Lower lobe of right lung (tissue), 2 donors: ENCODE measurements at regions not wholly inside any gene's neighbourhood (a gene's known extent, or its start where the extent isn't known, plus 50 kb on each side); places are given as distances from the start of the nearest gene placed in this dataset.

Experiments
- ATAC-seq, 2 donors: fragments of 200-7000 bp; cut with Tn5 transposase; one replicate each; pipeline ENCODE4 v1.9.1; 2020 to 2022; ENCODE audit warnings: mild to moderate bottlenecking in 2 of 2, moderate library complexity in 2 of 2
- DNase-seq: peaks from one replicate; pipeline ENCODE4 v3.0.0-alpha.2; 2020
- H3K27ac ChIP-seq: fragments of 200-600 bp; one replicate; pipeline ENCODE4 v1.8.0; 2022
- H3K27me3 ChIP-seq: fragments of 200-600 bp; one replicate; pipeline ENCODE4 v1.8.0; 2022; ENCODE audit warnings: low read depth
- H3K36me3 ChIP-seq: fragments of 200-600 bp; one replicate; pipeline ENCODE4 v1.8.0; 2022; ENCODE audit warnings: mild to moderate bottlenecking
- H3K4me1 ChIP-seq: fragments of 200-600 bp; one replicate; pipeline ENCODE4 v1.8.0; 2022
- H3K4me3 ChIP-seq: fragments of 200-600 bp; one replicate; pipeline ENCODE4 v1.8.0; 2022; ENCODE audit warnings: mild to moderate bottlenecking
- H3K9me3 ChIP-seq: fragments of 200-600 bp; one replicate; pipeline ENCODE4 v1.8.0; 2022
- intact Hi-C: fragments of 100-400 bp; cut with DNase I; formaldehyde crosslinking; loops from one replicate; pipeline ENCODE4 v1.11.0; 2022
- TF ChIP-seq, protein P1 (sequence below): fragments of 200-600 bp; IDR thresholded peaks from one replicate; pipeline ENCODE4 v1.8.0; 2022; ENCODE audit warnings: antibody characterized with exemption, mild to moderate bottlenecking
- donor health status: DM: no; HTN: yes; CAD: no; lungs with severe emphysema.

DNA sequence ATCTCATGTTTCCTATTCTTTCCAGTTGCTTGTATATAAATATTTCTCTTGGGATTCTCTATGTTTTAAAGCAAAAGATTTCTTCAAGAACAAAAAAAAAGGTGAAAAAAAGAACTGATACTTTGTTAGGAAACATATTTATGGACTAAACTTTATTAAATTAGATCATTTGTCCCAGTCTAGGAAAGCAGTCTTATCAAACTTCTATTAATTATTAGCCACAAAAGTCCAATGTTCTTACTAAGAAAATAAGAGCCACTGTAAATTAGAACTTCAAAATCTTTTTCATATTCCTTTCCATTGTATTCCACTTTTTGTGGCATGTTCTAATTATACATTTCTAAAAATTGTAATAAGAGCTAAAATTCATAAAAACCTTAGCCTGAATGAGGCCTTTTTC is 175.2 kb downstream of the TYW3 start:
- no peaks in the 10 kb centered on the region for H3K27me3 ChIP-seq
- intact Hi-C loops: no loop called here
- H3K4me3 ChIP-seq: no peak overlapping the region
- ATAC-seq (no peak), DNase-seq (no peak)
- no peaks in the 10 kb centered on the region for H3K9me3 ChIP-seq
- no peak overlapping the region for H3K27ac ChIP-seq
- no peaks in the 10 kb centered on the region for H3K4me1 ChIP-seq
- TF ChIP-seq, protein P1, sequence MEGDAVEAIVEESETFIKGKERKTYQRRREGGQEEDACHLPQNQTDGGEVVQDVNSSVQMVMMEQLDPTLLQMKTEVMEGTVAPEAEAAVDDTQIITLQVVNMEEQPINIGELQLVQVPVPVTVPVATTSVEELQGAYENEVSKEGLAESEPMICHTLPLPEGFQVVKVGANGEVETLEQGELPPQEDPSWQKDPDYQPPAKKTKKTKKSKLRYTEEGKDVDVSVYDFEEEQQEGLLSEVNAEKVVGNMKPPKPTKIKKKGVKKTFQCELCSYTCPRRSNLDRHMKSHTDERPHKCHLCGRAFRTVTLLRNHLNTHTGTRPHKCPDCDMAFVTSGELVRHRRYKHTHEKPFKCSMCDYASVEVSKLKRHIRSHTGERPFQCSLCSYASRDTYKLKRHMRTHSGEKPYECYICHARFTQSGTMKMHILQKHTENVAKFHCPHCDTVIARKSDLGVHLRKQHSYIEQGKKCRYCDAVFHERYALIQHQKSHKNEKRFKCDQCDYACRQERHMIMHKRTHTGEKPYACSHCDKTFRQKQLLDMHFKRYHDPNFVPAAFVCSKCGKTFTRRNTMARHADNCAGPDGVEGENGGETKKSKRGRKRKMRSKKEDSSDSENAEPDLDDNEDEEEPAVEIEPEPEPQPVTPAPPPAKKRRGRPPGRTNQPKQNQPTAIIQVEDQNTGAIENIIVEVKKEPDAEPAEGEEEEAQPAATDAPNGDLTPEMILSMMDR: no peak
- no peaks in the 10 kb centered on the region for H3K36me3 ChIP-seq

DNA sequence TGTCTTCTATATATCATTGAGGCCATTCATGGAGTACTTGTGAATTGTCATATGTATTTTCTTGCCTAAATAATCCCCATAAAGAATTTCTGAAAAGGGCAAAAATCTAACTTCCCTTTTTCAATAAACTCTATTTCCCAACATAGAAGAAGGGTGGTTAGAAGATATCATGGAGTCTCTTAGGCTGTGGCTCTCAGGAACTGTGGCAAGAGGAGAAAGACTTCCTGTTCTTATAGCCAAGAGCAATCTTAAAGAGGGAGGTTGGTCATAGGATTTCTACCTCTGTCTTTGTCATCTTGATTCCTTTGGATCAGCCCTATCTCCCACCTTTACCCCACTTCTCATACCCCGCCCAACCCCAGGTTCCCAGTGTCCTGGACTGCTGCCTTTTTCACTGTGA is 175.8 kb downstream of the TYW3 start:
- Histone ChIP-seq H3K9me3 (no peaks in the 10 kb centered on the region), H3K27ac (no peak overlapping the region), H3K27me3 (no peaks in the 10 kb centered on the region), H3K4me1 (no peaks in the 10 kb centered on the region), H3K36me3 (no peaks in the 10 kb centered on the region), H3K4me3 (no peak overlapping the region)
- ATAC-seq (no peak), DNase-seq (no peak)
- intact Hi-C loops: no loop called here
- TF ChIP-seq, protein P1: no peak

DNA sequence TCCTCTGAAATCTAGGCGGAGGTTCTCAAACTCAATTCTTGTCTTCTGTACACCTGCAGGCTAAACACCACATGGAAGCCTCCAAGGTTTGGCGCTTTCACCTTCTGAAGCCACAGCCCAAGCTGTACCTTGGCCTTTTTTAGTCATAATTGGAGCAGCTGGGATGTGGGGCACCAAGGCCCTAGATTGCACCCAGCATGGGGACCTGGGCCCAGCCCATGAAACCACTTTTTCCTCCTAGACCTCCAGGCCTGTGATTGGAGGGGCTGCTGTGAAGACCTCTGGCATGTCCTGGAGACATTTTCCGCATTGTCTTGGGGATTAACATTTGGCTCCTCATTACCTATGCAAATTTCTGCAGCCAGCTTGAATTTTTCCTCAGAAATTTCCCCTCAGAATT is 181.0 kb downstream of the TYW3 start:
- intact Hi-C loops: no loop called here
- no peak overlapping the region for H3K4me3 ChIP-seq
- H3K27ac ChIP-seq: no peak overlapping the region
- H3K27me3 ChIP-seq: no peaks in the 10 kb centered on the region
- H3K4me1 ChIP-seq: no peaks in the 10 kb centered on the region
- ATAC-seq: no peak
- TF ChIP-seq, protein P1: no peak
- H3K36me3 ChIP-seq: no peaks in the 10 kb centered on the region
- DNase-seq: no peak
- peaks cover 12% of the 10 kb centered on the region for H3K9me3 ChIP-seq

DNA sequence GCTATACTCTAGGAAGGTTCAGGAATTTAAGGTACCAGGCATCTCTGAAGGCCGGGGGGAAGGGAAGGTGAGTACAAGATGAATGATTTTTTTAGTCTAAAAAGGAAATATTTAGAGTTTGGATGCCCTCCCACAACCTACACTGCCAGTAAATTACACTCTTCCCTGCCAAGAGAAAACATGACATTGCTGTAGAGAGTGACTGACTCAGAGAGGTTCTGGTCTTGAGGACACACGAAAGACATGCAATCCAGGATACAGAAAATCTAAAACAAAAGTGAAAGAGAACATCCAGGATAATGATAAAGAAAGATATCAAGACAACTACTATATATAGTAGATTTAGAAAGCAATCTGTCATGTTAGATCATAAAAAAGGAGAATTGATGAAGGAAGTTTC is 200.5 kb downstream of the TYW3 start:
- TF ChIP-seq, protein P1: no peak
- Histone ChIP-seq H3K9me3 (no peaks in the 10 kb centered on the region), H3K27ac (no peak overlapping the region), H3K36me3 (no peaks in the 10 kb centered on the region), H3K4me3 (no peak overlapping the region), H3K4me1 (no peaks in the 10 kb centered on the region), H3K27me3 (no peaks in the 10 kb centered on the region)
- ATAC-seq: no peak
- no peak for DNase-seq
- intact Hi-C loops: no loop called here

DNA sequence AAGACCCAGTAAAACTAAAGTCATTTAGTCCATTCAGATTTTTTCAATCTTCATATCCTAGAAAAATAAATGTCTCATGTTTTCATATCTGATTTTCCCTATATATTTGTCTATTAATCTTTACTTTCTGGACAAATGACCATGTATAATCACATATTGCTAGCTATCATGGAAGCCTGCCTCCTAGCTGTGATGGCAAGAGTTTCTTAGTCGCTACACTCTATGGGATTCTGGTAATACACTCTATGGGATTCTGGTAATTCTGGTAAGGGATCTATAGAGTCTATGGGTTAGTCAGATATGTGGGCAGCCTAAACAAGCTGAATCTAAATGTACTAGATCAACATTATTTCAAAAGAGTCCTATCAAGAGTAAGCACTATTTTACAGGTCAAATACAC is 198.7 kb upstream of the LHX8 start:
- Histone ChIP-seq H3K36me3 (no peaks in the 10 kb centered on the region), H3K4me1 (no peaks in the 10 kb centered on the region), H3K9me3 (no peaks in the 10 kb centered on the region), H3K27ac (no peak overlapping the region), H3K27me3 (no peaks in the 10 kb centered on the region), H3K4me3 (no peak overlapping the region)
- intact Hi-C loops: no loop called here
- DNase-seq: no peak
- TF ChIP-seq, protein P1: no peak
- ATAC-seq: no peak

DNA sequence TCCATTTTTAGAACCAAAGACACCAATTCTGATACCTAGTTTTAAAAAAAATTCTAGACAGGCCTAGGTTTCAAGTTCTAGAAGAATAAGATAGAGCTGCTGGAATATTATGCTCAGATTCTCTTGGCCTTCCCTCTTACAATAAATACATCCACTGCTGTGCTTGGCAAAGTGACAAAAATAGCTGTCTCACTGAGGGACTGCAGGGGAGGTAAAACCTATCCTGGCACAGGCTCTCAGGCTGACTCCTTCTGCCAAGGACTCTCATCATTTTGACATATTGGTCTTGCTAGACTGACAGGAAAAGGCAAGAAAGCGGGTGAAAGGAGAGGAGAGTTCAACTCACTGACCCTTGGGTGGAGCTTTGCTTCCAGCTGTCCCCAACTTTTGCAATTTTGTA is 197.0 kb upstream of the LHX8 start:
- DNase-seq: no peak
- H3K36me3 ChIP-seq: no peaks in the 10 kb centered on the region
- H3K27me3 ChIP-seq: no peaks in the 10 kb centered on the region
- no peaks in the 10 kb centered on the region for H3K4me1 ChIP-seq
- no peak for ATAC-seq
- H3K9me3 ChIP-seq: peaks cover 3% of the 10 kb centered on the region
- TF ChIP-seq, protein P1: no peak
- no peak overlapping the region for H3K27ac ChIP-seq
- H3K4me3 ChIP-seq: no peak overlapping the region
- intact Hi-C loops: no loop called here
